H4 (cell line): ENCODE measurements at regions not wholly inside any gene's neighbourhood (a gene's known extent, or its start where the extent isn't known, plus 50 kb on each side); places are given as distances from the start of the nearest gene placed in this dataset.

Experiments used
- DNase-seq: peaks from one replicate; pipeline ENCODE4 v3.0.0-alpha.2; 2015; ENCODE audit warnings: low spot score

- DNase-seq, result peak; percentile 35
Observed at GRCh38 chr5:89729623-89730301, 679.8 kb downstream of the CETN3 start.

GRCh38 chr5:89728750-89729149 lies 680.8 kb downstream of the CETN3 start:
- DNase-seq, result no peak

- no peak for DNase-seq
Observed at GRCh38 chr5:89728134-89728533, 681.4 kb downstream of the CETN3 start.

GRCh38 chr5:89724379-89725095 lies 685.0 kb downstream of the CETN3 start:
- no peak for DNase-seq

GRCh38 chr5:89723907-89724306 lies 685.6 kb downstream of the CETN3 start:
- no peak for DNase-seq

- no peak for DNase-seq
Observed at GRCh38 chr5:89722538-89722937, 687.0 kb downstream of the CETN3 start.

GRCh38 chr5:89721931-89722330 lies 687.6 kb downstream of the CETN3 start:
- DNase-seq, result no peak

- DNase-seq, result no peak
Observed at GRCh38 chr5:89721353-89721752, 688.2 kb downstream of the CETN3 start.

- no peak for DNase-seq
Observed at GRCh38 chr5:89712134-89712700, 697.3 kb downstream of the CETN3 start.

- DNase-seq, result no peak
Observed at GRCh38 chr5:89711526-89711925, 698.0 kb downstream of the CETN3 start.

- DNase-seq, result no peak
Observed at GRCh38 chr5:89710006-89710405, 699.5 kb downstream of the CETN3 start.

- DNase-seq, result no peak
Observed at GRCh38 chr5:89707891-89708290, 701.7 kb downstream of the CETN3 start.

- DNase-seq, result no peak
Observed at GRCh38 chr5:89706731-89707130, 702.8 kb downstream of the CETN3 start.

- peak; percentile 13 for DNase-seq
Observed at GRCh38 chr5:89703817-89704216, 705.7 kb downstream of the CETN3 start.

- no peak for DNase-seq
Observed at GRCh38 chr5:89698028-89698427, 711.5 kb downstream of the CETN3 start.

GRCh38 chr5:89697581-89697980 lies 712.0 kb downstream of the CETN3 start:
- DNase-seq, result no peak

- no peak for DNase-seq
Observed at GRCh38 chr5:89695371-89695770, 714.2 kb downstream of the CETN3 start.

- no peak for DNase-seq
Observed at GRCh38 chr5:89694026-89694550, 715.5 kb downstream of the CETN3 start.

GRCh38 chr5:89690331-89690730 lies 719.2 kb downstream of the CETN3 start:
- no peak for DNase-seq

GRCh38 chr5:89686081-89686765 lies 723.3 kb downstream of the CETN3 start:
- DNase-seq, result peak; percentile 10

- DNase-seq, result no peak
Observed at GRCh38 chr5:89676634-89677033, 732.9 kb downstream of the CETN3 start.

- no peak for DNase-seq
Observed at GRCh38 chr5:89673019-89673418, 736.5 kb downstream of the CETN3 start.
